CD4-positive, alpha-beta T cell treated with Interleukin-4 for 4 hours (primary cell): ENCODE measurements at regions not wholly inside any gene's neighbourhood (a gene's known extent, or its start where the extent isn't known, plus 50 kb on each side); places are given as distances from the start of the nearest gene placed in this dataset.
"Not testable (repeated sequence)": the region's sequence is repeated elsewhere in the genome, so short reads cannot be mapped to it uniquely, and the experiment has no call there.

ENCODE experiments used
- DNase-seq: peaks from one replicate; pipeline ENCODE4 v3.0.0-alpha.2; 2020

DNA sequence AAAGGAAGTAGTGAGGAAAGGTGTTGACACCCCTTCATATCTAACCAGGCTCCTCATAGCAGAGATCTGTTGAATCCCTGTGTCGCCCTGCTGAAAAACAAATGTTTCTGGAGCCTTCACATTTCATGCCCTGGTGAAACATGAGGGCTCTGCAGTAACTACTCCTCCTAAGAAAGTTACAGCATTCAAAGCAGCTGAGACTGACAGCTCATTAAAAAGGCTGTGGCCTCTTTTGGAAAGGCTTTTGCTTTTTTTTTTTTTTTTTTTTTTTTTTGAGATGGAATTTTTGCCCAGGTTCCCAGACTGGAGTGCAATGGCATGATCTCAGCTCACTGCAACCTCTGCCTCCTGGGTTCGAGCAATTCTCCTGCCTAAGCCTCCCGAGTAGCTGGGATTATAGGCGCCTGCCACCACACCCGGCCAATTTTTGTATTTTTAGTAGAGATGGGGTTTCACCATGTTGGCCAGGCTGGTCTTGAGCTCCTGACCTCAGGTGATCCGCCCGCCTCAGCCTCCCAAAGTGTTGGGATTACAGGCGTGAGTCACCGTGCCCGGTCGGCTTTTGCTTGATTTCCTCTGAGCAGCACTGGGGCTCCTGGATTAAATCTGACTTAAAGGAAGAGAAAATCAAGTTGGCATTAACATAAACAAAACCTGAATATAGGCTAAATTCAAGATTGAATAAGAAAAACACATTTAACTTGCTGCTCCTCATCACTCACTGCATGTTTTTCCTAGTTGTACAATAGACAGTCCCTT lies 112.9 kb downstream of the PCSK1 start:
- DNase-seq, result not testable (repeated sequence)

DNA sequence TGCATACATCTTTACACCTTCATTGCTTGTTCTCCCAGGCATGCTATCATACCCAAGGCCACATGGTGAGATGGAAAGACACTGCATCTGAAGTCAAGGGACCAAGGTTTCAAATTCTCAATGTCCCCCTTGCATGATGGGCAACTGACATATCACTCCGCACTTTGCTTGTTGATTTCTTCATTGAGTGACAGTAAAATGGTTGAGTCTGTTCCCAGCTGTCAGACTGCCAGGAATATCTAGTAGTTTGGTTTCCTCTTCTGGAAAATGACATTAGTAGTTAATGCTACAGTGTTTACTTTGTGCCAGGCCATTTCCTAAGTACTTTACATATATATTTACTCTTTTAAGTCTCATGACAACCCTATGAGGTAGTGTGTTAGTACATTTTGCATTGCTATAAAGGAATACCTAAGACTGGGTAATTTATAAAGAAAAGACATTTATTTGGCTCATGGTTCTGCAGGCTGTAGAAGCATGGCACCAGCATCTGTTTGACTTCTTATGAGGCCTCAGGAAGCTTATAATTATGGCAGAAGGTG lies 114.4 kb downstream of the PCSK1 start:
- no peak for DNase-seq

DNA sequence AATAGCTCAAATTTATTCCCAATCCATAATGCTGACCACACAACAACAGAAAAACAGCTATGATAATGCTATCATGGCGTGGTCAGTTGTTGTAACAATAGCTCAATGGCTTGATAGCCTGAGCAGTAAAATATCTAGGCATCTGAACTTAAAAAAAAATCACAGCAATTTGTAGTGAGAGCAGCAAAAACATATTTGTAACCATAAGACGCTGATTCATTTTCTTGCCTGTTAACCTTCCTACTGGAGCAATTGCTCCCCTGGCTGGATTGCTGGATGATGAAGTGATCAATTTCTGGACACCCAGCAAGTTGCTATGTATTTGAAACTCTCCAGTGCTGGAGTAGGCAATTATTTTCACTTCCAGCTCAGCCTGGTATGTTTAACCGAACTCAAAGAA lies 115.1 kb downstream of the PCSK1 start:
- no peak for DNase-seq

DNA sequence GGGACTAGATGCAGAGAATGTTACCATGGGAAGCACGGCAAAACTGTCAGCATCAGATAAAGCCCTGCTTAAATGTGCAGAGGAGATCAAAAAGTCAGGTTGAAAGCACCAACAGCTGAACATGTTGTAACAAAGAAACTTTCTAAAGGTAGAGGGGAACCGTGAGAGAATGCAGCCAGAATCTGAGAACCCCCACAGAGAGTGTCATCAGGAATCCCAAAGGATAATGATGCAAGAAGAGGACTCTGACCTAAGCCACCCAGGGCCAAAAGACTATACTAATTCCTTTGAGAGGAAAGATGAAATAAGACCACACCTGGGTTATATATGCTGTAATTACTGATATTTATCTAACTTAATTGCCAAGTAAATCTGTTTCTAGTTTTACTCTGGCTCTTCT lies 116.6 kb downstream of the PCSK1 start:
- DNase-seq, result no peak

DNA sequence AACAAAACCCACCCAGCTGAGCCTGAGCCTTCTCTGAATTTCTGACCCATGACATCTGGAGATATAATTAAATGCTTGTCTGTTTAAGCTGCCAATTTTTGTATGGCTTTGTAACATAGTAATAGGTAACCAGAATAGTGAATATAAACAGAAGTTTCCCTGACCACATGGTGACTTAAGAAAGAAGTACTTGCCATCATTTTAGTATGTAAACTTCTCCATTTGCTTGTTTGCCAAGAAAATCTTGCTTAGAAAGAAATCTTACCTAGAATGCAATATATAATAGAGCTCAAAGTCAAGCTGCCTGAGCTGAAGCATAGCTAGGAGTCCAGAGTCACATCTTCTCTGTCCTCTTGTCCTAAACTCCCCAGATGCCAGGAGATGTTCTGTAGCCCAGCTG lies 117.0 kb downstream of the PCSK1 start:
- DNase-seq, result no peak

DNA sequence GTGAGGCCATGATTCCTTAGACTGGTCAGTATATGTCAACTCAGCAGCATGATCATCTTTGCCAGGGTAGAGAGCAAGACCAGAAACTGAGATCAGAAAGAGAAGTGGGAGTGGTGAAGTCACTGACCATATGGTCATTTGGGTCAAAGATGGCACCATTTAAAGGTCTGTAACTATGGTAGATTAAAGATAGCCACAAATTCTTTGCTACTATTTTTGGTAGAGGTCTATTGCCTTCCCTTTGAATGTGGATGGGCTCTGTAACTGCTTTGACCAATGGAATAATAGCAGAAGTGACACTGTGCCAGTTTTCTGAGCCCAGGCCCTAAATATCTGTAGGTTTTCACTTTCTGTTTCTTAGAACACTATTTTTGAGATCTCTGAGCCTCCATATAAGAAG lies 117.6 kb downstream of the PCSK1 start:
- DNase-seq, result no peak

DNA sequence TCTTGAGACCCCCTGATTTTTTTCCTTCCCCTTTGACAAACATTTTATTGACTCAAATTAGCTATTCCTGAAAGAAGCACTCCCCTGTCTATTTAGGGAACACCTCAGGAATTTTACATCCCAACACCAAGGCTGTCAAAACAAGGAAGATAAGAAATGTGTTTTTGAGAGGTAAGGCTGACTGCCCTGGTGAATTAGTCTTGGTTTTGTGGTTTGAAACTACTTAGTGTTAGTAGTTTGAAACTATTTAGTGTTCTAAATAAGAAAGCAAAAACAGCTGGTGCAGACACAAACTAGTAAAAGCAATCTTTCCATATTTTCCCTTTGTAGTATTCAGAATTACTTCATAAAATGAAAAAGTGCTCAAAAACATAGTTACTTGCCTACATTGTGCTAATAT lies 120.7 kb downstream of the PCSK1 start:
- no peak for DNase-seq

DNA sequence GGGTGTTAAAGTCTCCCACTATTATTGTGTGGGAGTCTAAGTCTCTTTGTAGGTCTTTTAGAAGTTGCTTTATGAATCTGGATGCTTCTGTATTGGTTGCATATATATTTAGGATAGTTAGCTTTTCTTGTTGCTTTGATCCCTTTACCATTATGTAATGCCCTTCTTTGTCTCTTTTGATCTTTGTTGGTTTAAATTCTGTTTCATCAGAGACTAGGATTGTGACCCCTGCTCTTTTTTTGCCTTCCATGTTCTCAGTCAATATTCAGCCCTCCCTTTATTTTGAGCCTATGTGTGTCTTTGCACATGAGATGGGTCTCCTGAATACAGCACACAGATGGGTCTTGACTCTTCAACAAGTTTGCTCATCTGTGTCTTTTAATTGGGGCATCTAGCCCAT lies 126.0 kb downstream of the PCSK1 start:
- not testable (repeated sequence) for DNase-seq

DNA sequence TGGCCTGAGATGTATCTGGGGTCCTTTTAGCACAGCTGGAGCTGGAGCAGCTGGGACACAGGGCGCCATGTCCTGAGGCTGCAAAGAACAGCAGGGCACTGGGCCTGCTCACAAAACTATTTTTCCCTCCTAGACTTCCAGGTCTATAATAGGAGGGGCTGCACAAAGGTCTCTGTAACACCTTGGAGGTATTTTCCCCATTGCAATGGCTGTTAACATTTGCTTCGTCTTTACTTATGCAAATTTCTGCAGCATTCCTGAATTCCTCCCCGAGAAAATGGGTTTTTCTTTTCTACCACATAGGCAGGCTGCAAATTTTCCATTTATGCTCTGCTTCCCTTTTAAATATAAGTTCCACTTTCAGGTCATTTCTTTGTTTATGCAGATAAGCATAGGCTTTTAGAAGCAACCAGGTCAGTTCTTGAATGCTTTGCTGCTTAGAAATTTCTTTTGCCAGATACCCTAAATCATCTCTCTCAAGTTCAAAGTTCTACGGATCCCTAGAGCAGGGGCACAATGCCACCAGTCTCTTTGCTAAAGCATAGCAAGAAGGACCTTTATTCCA lies 130.8 kb downstream of the PCSK1 start:
- DNase-seq, result no peak

DNA sequence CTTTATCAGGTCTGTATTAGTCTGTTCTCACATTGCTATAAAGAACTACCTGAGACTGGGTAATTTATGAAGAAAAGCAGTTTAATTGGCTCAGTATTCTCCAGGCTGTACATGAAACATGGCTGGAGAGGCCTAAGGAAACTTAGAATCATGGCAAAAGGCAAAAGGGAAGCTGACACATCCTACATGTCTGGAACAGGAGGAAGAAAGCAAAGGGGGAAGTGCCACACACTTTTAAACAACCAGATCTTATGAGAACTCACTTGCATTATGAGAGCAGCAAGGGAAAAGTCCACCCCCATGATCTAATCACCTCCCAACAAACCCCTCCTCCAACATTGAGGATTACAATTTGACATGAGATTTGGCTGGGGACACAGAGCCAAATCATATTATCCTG lies 132.1 kb downstream of the PCSK1 start:
- DNase-seq, result no peak

DNA sequence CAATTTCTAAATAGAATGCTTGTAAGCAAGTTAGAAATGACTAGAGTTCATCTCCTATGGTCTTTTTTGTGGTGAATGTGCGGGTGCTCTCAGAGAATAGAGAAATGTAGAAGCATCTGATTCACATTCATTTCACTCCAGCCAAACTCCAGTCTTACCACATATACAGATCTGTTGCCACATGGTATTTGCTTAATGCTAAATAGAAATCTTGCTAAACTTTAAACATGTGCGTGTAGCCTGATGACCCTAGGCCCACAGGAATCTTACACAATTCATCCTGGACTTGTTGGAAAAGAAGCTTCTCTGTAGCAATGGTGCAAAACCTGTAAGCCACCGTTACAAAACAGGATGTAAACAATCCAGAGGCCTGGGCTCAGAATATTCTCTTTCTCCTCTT lies 135.2 kb downstream of the PCSK1 start:
- DNase-seq, result no peak

DNA sequence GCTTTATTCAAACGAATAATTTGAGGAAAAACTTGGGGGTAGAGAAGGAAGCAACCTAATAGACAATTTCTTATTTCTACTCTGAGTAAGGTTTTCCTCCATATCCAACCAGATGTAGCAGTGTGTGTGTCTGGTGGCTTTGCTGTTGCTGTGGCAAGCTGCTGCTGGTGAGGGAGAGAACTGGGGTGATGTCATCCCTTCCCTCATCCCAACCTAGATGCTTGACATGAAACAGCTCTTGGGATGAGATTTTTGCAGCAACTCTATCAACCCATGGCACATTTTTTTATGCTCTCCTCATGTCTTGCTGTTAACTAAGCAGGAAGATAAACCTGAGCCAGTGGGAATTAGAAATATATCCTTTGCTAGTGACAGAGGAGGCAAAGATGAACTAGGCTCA lies 135.8 kb downstream of the PCSK1 start:
- DNase-seq, result no peak

DNA sequence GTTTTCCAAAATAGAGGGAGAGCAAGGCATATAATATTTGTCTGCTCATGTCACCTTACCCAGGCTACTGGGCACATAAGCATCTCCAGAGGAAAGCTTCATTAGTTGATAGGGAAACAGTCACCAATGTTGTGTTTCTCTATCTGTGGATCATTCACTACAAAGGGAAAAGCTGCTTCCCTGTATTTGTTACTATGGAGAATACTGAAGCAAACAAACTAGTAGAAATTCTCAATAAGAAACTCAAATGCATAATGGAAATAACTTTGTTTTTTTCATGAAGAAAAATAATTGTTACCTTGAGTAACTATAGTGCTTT lies 138.2 kb downstream of the PCSK1 start:
- no peak for DNase-seq

DNA sequence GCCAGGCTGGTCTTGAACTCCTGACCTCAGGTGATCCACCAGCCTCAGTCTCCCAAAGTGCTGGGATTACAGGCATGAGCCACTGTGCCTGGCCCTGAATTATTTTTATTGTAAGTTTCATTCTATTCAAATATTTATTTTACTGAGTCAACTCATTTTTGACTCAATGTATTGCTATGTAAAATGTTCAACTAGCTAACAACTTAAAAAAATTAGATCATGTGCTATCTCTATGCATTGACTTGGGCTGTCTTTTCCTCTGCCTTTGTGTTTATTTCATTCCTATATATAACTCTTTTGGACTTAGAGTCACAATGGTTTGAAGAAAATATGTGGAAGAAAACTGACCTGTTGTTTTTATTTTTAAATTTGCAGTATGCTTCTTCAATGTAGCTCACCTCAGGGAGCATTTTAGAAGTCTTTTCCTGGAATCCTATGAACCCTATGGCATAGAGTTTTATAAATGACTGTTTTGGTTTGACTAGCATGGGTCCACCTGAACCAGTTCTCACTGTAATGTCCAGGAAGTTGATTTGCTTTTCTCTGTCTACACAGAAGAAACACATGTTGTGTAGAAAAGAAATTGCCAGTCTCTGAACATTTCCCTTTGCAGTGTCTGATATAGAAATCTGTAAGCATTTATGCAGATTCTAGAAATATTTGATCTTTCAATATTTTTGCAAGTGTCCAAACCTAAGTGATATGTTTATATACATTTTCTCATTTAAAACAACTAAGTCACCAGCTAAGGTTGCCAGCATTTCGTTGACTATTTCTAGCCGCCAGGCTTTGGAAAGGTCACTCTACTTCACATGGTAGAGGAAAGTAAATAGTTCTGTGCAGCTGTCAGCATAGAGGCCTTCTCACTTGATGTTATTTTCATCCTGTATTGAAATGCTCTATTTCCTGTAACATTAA lies 138.8 kb downstream of the PCSK1 start:
- DNase-seq, result no peak

DNA sequence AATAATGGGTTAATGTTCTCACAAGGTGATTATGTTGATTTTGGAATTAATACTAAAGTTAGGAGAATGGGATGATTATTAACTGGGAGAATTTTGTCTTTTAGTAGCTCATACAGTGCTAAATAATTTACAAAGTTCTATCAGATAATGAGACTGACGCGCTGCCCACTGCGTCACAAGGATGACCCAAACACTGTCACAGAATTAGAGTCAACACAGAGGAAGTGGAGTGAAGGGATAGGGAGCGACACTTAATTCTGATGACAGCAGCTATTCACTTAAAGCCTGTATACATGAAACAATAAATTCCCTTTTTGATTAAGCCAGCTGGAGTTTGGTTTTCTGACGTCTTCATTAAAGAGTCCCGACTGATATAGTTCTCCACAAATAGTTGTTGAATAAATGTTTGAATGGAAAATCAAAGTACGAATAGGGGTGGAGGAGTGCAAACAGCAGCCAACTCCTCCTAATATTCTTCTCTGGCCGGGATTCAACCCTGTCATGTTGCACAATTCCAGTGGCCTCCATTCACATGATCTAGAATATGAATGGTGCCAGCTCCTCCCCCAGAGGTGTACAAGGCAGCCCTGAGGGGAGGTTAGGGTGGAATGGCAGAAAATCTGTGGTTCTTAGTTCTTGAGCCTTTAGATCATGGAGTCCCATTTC lies 140.3 kb downstream of the PCSK1 start:
- no peak for DNase-seq

DNA sequence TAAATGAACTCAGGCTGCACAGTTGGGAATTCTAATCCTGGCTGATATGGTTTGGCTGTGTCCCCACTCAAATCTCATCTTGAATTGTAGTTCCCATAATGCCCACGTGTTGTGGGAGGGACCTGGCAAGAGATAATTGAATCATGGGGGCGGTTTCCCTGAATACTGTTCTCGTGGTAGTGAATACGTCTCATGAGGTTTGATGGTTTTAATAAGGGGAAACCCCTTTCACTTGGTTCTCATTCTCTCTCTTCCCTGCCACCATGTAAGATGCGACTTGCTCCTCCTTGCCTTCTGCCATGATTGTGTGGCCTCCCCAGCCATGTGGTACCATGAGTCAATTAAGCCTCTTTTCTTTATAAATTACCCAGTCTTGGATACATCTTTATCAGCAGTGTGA lies 143.8 kb downstream of the PCSK1 start:
- not testable (repeated sequence) for DNase-seq

DNA sequence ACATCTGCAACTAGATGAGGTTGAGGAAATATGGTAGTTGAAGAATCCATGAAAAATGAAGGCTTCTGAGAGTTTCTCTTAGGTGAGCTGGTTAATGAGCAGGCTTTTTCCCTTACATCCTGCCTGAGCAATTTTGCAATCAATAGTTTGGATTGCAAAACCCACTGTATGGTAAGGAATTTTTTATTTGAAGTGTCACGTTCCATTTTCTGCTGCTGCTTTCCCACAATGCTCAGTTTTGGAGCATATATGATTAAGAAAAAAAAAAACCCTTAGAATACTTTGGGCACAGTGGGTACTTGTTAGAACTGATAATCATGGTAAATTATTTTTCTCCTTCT lies 144.2 kb downstream of the PCSK1 start:
- DNase-seq, result no peak

DNA sequence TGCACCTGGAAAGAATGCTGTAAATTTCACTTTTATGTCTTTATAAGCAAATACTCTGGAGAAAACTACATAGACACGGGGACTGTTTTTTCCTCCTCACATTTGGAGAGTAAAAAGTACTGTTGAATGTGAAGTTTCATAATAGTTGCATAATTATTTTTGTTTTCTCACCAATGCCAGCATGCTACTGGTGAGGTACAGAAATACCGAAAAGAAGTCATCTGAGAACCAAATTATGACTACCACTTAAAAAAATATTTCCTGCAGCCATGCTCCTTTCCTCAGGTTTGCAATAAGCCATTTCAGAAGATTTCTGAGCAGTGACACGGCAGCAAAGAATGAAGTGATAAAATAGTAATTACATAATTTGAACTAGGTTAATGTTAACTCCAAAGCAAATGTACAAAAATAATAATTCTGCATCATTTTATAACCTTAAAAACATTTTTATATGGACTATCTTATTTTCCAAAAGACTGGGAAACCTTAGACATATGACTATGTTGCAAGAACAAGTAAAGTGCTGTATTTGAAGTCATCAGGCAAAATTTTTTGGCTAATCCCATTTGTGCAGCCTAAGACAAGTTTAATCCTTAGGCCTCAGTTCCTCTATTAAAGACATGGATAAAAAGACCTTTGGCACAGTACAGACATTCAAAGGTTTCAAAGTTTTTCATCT lies 144.7 kb downstream of the PCSK1 start:
- no peak for DNase-seq

DNA sequence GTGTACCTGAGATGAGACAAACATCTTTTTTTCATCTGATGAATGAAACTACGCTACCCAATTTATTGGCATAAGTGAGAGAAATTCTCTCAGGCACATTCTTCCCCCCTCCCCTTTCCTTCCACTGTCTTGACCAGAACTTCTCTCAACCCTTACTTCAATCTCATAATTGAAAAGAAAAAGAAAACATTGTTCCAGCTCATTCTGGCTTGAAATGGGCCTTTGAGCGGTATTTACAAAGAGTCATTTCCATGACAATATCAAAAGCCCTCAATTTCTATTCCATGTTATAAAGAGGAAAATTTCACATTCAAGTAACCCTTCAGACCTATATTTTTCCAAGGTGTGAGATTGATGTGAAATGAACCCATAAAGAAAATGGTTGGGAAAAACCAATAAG lies 145.9 kb downstream of the PCSK1 start:
- DNase-seq, result no peak

DNA sequence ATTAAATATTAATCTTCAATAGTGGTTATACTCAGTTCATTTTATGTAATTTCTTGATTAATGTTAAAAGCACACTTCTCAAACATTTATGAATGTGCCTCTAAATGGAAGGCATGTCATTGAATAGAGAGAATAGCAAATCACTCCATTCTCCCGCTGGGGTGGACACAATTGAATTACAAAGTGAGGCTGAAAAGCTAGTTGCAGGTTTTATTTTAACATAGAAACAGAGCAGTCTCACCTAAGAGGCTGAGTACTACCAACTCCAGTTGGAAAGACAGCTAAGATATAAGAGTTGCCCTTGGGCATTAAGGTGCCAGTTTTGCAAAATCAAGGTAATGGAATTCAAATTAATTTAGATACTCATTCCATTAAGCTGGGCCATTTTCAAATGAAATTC lies 147.2 kb downstream of the PCSK1 start:
- DNase-seq, result no peak

DNA sequence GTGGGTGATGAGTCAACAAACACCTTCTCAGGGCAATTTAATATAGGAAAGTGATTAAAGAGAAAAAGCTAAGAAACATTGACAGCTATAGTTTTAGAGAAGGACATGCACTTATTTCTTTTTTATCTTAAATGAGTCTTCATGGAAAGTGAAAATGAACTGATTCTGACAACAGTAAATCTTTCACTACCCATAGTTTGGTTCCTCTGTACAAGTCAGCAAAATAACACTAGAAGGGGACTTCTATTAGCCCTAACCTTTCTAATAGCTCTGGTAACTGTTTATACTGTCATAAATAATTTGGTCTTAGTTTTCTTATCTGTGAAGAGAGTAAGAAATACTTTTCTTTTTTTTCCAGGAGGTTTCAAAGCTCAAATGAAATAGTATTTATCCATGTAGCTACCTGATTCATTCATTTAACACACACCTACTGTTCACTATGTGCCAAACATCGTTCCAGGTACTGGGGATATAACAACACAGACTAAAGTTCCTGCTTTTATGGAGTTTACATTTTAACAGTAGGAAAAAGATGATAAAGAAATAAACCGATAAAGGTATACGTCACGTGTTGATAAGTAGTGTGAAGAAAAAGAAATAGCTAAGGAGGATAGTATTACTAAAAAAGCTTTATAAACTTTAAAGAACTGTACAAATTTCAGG lies 148.2 kb downstream of the PCSK1 start:
- DNase-seq, result no peak

DNA sequence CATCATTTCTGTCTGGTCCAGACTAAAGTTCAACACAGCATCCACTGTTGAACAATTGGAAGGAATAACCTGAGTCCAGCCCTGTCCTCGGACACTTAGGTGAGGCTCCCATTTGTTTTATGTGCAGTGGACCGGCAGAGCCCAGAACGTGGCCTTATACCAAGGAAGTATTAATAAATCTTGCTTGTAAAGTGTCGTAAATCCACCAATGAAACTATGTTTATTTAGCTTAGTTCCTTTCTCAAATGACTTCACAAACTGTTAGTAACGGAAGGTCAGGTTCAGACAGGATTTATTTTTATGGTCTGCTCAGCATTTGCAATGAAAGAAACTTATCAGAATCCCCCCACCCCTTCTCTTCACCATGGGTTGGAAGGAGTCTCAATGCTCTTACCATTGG lies 149.5 kb downstream of the PCSK1 start:
- no peak for DNase-seq
